ENCODE measurements at regions not wholly inside any gene's neighbourhood (a gene's known extent, or its start where the extent isn't known, plus 50 kb on each side); places are given as distances from the start of the nearest gene placed in this dataset.

DNA sequence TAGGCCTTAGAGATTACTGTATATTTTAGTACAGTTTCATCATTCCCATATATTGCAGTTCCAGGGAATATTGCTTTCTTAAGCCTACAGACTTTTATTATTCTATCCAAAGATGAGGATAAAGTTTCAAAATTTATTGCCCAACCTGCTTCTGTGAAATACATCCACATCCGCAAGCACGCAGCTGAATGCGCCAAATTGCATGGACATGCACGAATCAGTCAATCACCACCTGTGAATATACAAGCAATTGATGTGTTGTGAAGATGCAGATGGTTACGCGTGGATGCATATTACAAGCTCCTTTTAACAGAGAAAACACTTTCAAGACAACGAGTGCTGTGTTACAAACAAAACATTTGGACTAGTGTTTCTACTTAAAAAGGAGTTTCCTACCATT lies 577.8 kb upstream of the PLXNA2 start:
- BruUV-seq (replicated peaks) = no TSS peak
- POLR2A ChIA-PET = no interaction called here
- no peak overlapping the region for H3K27ac ChIP-seq (ENCODE audit: low read length)
- no peak overlapping the region for H3K4me3 ChIP-seq (ENCODE audit: low read depth in 2 of 2, low read length in 2 of 2)
- H3K27me3 ChIP-seq (ENCODE audit: control insufficient read depth, insufficient read depth, low read length) = no peaks in the 10 kb centered on the region
- ATAC-seq (no peak), DNase-seq (ENCODE audit: low read depth, low spot score) (no peak)
- TF ChIP-seq CTCF (IDR thresholded peaks at IDR 0.05) (no peak), REST (IDR thresholded peaks at IDR 0.05; ENCODE audit: insufficient read depth in 1 of 2, low read depth in 2 of 2, low read length in 1 of 2) (no peak), SIN3A (IDR thresholded peaks at IDR 0.05; ENCODE audit: borderline replicate concordance, insufficient read depth, low read depth, low read length) (no peak)
- CTCF ChIA-PET = no interaction called here
- intact Hi-C loops (cut with micrococcal nuclease; ENCODE audit: unreplicated experiment) (no loop called here), in situ Hi-C loops (cut with HindIII; ENCODE audit: low pct_unique_long_range_greater_than_20kb, low sequenced_read_pairs) (no loop called here)
- H3K4me1 ChIP-seq (ENCODE audit: control insufficient read depth, insufficient read depth, low read length) = no peaks in the 10 kb centered on the region
- no peaks in the 10 kb centered on the region for H3K9me3 ChIP-seq (ENCODE audit: control insufficient read depth, insufficient read depth, low read depth, low read length)
- H3K36me3 ChIP-seq (ENCODE audit: control insufficient read depth, insufficient read depth, low read length) = no peaks in the 10 kb centered on the region

DNA sequence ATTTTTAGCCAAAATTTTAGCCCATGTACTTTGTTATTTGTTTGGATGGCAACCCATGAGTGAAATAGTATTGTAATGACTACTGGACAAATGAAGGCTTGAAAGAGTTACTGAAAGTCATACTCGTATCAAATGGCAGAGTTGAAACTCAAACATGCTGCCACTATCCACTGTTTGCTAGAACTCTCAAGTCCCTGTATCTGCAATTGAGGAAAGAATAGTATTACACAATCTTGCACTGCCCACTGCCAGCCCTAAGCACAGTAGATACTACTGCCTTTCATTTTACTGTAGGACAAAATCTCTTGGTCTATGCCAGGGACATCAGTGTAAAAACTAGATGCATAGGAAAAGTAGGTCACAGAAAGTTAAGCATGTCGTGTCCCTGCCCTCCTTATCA lies 581.1 kb upstream of the PLXNA2 start:
- Histone ChIP-seq H3K9me3 (ENCODE audit: control insufficient read depth, insufficient read depth, low read depth, low read length) (no peaks in the 10 kb centered on the region), H3K27me3 (ENCODE audit: control insufficient read depth, insufficient read depth, low read length) (no peaks in the 10 kb centered on the region), H3K4me1 (ENCODE audit: control insufficient read depth, insufficient read depth, low read length) (no peaks in the 10 kb centered on the region), H3K36me3 (ENCODE audit: control insufficient read depth, insufficient read depth, low read length) (no peaks in the 10 kb centered on the region), H3K27ac (ENCODE audit: low read length) (no peak overlapping the region), H3K4me3 (ENCODE audit: low read depth in 2 of 2, low read length in 2 of 2) (no peak overlapping the region)
- no peak for ATAC-seq
- intact Hi-C loops (cut with micrococcal nuclease; ENCODE audit: unreplicated experiment) = no loop called here
- in situ Hi-C loops (cut with HindIII; ENCODE audit: low pct_unique_long_range_greater_than_20kb, low sequenced_read_pairs) = no loop called here
- no peak for TF ChIP-seq CTCF (IDR thresholded peaks at IDR 0.05)
- no peak for TF ChIP-seq TCF7L2 (IDR thresholded peaks at IDR 0.05; ENCODE audit: low read depth, low read length)
- no peak for TF ChIP-seq REST (IDR thresholded peaks at IDR 0.05; ENCODE audit: insufficient read depth in 1 of 2, low read depth in 2 of 2, low read length in 1 of 2)
- no peak for TF ChIP-seq POLR2AphosphoS5 (IDR thresholded peaks at IDR 0.05; ENCODE audit: low read depth, low read length)
- TF ChIP-seq SIN3A (IDR thresholded peaks at IDR 0.05; ENCODE audit: borderline replicate concordance, insufficient read depth, low read depth, low read length) = no peak
- CTCF ChIA-PET = no interaction called here
- BruUV-seq (replicated peaks) = no TSS peak
- DNase-seq (ENCODE audit: low read depth, low spot score) = no peak
- POLR2A ChIA-PET = no interaction called here
